Kidney (tissue), 13 donors: ENCODE measurements at regions not wholly inside any gene's neighbourhood (a gene's known extent, or its start where the extent isn't known, plus 50 kb on each side); places are given as distances from the start of the nearest gene placed in this dataset.

Experiments
- DNase-seq, 5 donors: peaks; one replicate each; pipeline ENCODE4 v3.0.0-alpha.2; 2013 to 2020
- FAIRE-seq: peaks from 2 replicates; lab custom pipeline; 2012; peaks lifted over from hg19 to GRCh38; lab: Jason Lieb, UNC
- H3K27ac ChIP-seq, 2 donors: one replicate each; pipeline ENCODE4 v1.7.0; 2013; ENCODE audit warnings: low read depth in 2 of 2, low read length in 2 of 2, inconsistent platforms in 1 of 2
- H3K27me3 ChIP-seq: one replicate; pipeline ENCODE4 v1.7.1; 2013; ENCODE audit warnings: low read length, inconsistent platforms; ENCODE audit not compliant: control insufficient read depth, insufficient read depth
- H3K36me3 ChIP-seq, 3 donors: one replicate each; pipeline versions ENCODE4 v1.7.0 to v1.7.1; 2013; ENCODE audit warnings: low read length in 3 of 3, control low read depth in 1 of 3, inconsistent platforms in 1 of 3; ENCODE audit not compliant: insufficient read depth in 3 of 3, control insufficient read depth in 2 of 3
- H3K4me1 ChIP-seq, 3 donors: one replicate each; pipeline versions ENCODE4 v1.7.0 to v1.7.1; 2013; ENCODE audit warnings: low read length in 3 of 3, inconsistent platforms in 1 of 3, low read depth in 1 of 3; ENCODE audit not compliant: control insufficient read depth in 2 of 3, insufficient read depth in 2 of 3
- H3K4me3 ChIP-seq, 3 donors: one replicate each; pipeline versions ENCODE4 v1.7.0 to v1.8.1; 2013; ENCODE audit warnings: low read length in 3 of 3, control low read depth in 1 of 3, inconsistent platforms in 1 of 3
- H3K9ac ChIP-seq, 3 donors: one replicate each; pipeline versions ENCODE4 v1.7.0 to v1.7.1; 2013; ENCODE audit warnings: low read length in 3 of 3, control low read depth in 1 of 3, inconsistent platforms in 1 of 3
- H3K9me3 ChIP-seq, 3 donors: one replicate each; pipeline versions ENCODE4 v1.7.0 to v1.7.1; 2013; ENCODE audit warnings: low read length in 3 of 3, control low read depth in 1 of 3, inconsistent platforms in 1 of 3; ENCODE audit not compliant: control insufficient read depth in 2 of 3, insufficient read depth in 1 of 3
- CTCF ChIP-seq: IDR thresholded peaks from 3 replicates; pipeline ENCODE4 v1.5.1; 2012; ENCODE audit warnings: mild to moderate bottlenecking, moderate library complexity, borderline replicate concordance; ENCODE audit not compliant: insufficient read depth; ENCODE audit errors: extremely low read depth
- intact Hi-C: fragments of 100-400 bp; cut with DNase I; formaldehyde crosslinking; loops from one replicate; pipeline ENCODE4 v1.11.1; 2022
- donor health status: control.
- donor health status: control.
- donor health status: control.
- donor health status: control.
- donor health status: control.
- donor health status: DM: yes; HTN: yes; CAD: no.
- donor health status: Normal renal cell carcinoma (clear cell type).

GRCh38 chr14:96660123-96660522, 137.1 kb upstream of the VRK1 start:
- H3K4me3 ChIP-seq: no peak overlapping the region
- no peaks in the 10 kb centered on the region for H3K36me3 ChIP-seq
- H3K9ac ChIP-seq: no peak overlapping the region
- FAIRE-seq: no peak
- peak in 2 of 5 donors; percentile 23 to 43 for DNase-seq
- H3K4me1 ChIP-seq: no peaks in the 10 kb centered on the region
- intact Hi-C loops: no loop called here
- no peaks in the 10 kb centered on the region for H3K9me3 ChIP-seq
- no peak overlapping the region for H3K27ac ChIP-seq
- TF ChIP-seq CTCF: no peak
- no peaks in the 10 kb centered on the region for H3K27me3 ChIP-seq

- no peaks in the 10 kb centered on the region for H3K4me1 ChIP-seq
- H3K9ac ChIP-seq: no peak overlapping the region
- no peak for TF ChIP-seq CTCF
- no peak overlapping the region for H3K4me3 ChIP-seq
- H3K27me3 ChIP-seq: no peaks in the 10 kb centered on the region
- no peak overlapping the region for H3K27ac ChIP-seq
- FAIRE-seq (no peak), DNase-seq (peak in 1 of 5 donors; percentile 7)
- H3K36me3 ChIP-seq: no peaks in the 10 kb centered on the region
- no peaks in the 10 kb centered on the region for H3K9me3 ChIP-seq
- intact Hi-C loops: no loop called here
Observed at GRCh38 chr14:96660667-96661066, 136.5 kb upstream of the VRK1 start.

GRCh38 chr14:96661244-96661969, 135.8 kb upstream of the VRK1 start:
- TF ChIP-seq CTCF: no peak
- H3K27ac ChIP-seq: no peak overlapping the region
- no peaks in the 10 kb centered on the region for H3K27me3 ChIP-seq
- no peak overlapping the region for H3K4me3 ChIP-seq
- intact Hi-C loops: no loop called here
- FAIRE-seq (no peak), DNase-seq (no peak)
- H3K9ac ChIP-seq: no peak overlapping the region
- H3K4me1 ChIP-seq: no peaks in the 10 kb centered on the region
- H3K36me3 ChIP-seq: no peaks in the 10 kb centered on the region
- H3K9me3 ChIP-seq: no peaks in the 10 kb centered on the region
